DOHH2 (cell line): ENCODE measurements at regions not wholly inside any gene's neighbourhood (a gene's known extent, or its start where the extent isn't known, plus 50 kb on each side); places are given as distances from the start of the nearest gene placed in this dataset.

Source experiments
- EZH2phosphoT487 ChIP-seq: fragments of 200-600 bp; sonication (generic); IDR thresholded peaks from 2 replicates; pipeline ENCODE4 v1.6.1; 2017; ENCODE audit warnings: borderline replicate concordance, mild to moderate bottlenecking, antibody characterized with exemption, low read length, moderate library complexity, mixed read lengths
- TF ChIP-seq, protein P1 (sequence below): fragments of 200-600 bp; sonication (generic); IDR thresholded peaks from one replicate; pipeline ENCODE4 v1.5.1; 2014; ENCODE audit warnings: antibody characterized with exemption, mild to moderate bottlenecking, low read depth, low read length; ENCODE audit not compliant: poor library complexity, severe bottlenecking

DNA sequence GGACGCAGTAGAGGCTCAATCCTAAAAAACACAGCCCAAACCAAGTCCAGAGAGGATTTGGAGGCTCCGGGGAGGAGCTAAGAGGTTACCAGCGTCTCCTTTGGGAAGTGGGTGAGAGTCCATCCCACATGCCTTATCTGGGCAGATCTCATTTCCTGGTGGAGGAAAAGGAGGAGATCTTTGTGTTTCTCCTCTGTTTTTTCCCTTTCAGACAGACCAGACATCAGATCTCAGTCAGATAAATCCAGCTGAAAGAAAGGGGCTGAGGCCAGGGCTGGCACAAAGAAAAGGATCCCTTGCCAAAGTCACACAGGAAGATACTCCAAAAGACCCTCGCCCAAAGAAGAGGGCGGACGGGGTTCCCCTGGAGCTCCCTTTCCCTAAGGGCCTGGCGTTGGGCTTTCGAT lies 58.3 kb upstream of the COMTD1 start:
- TF ChIP-seq, protein P1, sequence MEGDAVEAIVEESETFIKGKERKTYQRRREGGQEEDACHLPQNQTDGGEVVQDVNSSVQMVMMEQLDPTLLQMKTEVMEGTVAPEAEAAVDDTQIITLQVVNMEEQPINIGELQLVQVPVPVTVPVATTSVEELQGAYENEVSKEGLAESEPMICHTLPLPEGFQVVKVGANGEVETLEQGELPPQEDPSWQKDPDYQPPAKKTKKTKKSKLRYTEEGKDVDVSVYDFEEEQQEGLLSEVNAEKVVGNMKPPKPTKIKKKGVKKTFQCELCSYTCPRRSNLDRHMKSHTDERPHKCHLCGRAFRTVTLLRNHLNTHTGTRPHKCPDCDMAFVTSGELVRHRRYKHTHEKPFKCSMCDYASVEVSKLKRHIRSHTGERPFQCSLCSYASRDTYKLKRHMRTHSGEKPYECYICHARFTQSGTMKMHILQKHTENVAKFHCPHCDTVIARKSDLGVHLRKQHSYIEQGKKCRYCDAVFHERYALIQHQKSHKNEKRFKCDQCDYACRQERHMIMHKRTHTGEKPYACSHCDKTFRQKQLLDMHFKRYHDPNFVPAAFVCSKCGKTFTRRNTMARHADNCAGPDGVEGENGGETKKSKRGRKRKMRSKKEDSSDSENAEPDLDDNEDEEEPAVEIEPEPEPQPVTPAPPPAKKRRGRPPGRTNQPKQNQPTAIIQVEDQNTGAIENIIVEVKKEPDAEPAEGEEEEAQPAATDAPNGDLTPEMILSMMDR, result no peak
- TF ChIP-seq EZH2phosphoT487, result no peak
